HG03457 (cell line): ENCODE measurements at regions not wholly inside any gene's neighbourhood (a gene's known extent, or its start where the extent isn't known, plus 50 kb on each side); places are given as distances from the start of the nearest gene placed in this dataset.
A peak's percentile ranks its signal among the peaks of the same experiment; 100 is the strongest.
"Not testable (repeated sequence)": the region's sequence is repeated elsewhere in the genome, so short reads cannot be mapped to it uniquely, and the experiment has no call there.

ENCODE experiments used
- ATAC-seq: cut with Tn5 transposase; IDR thresholded peaks from one replicate; pipeline ENCODE4 v1.9.1; 2021; ENCODE audit warnings: moderate number of reproducible peaks; ENCODE audit not compliant: unreplicated experiment

DNA sequence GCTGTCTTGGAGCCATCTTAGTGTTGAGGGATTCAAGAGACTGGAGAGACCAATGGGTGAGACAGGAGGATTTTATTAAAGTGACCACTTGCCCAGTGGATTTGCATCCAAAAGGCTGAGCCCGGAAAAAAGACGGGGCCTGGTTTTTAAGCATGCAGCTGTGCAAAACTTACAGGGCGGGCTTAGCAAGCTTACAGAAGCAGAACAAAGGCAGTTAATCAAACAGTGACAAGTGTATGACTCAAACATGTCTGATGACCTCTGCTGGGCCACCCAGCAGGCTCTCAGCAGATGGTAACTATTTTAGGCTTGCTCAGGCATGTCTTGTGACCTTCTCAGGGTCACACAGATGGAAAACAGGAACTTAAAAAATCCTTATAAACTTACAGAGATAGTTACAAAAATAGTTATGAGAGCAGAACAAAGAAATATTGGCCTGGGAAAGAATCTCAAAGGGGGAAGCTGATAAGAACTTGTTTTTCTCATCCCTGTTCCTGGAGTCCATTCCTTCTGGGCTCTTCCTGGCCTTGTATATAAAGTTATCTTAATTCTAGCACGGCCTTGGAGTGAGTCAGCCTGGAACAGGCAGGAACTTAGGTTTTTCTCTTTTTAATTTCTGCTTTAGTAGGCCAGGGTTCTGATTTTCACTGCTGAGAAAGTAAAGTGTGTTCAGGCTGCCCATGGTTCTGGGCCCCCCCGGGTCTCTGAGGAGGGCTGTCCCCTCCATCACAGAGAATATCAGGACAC lies 141.3 kb downstream of the CCDC74A start:
- not testable (repeated sequence) for ATAC-seq

DNA sequence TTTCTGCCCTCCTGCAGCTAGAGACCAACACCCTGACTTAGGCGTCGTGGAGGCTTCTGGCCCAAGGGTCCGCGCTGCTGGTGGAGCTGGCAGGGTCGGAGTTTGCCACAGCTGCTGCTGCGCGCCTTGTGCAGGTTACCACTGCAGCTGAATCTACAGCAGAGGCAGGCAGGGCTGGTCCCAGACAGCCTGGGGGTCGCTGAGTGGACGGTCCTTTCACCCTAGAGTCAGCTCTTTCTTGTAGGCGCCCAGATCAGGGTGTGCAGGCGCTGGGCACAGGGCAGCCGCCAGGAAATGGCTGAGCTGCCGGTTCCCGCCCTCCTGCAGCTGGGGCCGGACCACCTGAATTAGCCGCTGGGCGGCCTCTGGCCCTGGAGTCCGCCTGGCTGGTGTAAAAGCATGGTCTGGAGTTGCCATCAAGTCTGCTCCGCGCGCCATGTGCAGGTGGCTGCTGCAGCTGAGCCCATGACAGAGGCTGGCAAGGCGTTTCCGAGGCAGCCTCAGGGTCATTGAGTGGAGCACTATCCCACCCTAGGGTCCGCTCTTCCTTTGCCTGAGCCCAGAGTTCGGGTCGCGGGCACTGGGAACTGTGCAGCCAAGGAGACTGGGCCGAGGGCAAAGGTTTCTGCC lies 144.3 kb downstream of the CCDC74A start:
- ATAC-seq = not testable (repeated sequence)

DNA sequence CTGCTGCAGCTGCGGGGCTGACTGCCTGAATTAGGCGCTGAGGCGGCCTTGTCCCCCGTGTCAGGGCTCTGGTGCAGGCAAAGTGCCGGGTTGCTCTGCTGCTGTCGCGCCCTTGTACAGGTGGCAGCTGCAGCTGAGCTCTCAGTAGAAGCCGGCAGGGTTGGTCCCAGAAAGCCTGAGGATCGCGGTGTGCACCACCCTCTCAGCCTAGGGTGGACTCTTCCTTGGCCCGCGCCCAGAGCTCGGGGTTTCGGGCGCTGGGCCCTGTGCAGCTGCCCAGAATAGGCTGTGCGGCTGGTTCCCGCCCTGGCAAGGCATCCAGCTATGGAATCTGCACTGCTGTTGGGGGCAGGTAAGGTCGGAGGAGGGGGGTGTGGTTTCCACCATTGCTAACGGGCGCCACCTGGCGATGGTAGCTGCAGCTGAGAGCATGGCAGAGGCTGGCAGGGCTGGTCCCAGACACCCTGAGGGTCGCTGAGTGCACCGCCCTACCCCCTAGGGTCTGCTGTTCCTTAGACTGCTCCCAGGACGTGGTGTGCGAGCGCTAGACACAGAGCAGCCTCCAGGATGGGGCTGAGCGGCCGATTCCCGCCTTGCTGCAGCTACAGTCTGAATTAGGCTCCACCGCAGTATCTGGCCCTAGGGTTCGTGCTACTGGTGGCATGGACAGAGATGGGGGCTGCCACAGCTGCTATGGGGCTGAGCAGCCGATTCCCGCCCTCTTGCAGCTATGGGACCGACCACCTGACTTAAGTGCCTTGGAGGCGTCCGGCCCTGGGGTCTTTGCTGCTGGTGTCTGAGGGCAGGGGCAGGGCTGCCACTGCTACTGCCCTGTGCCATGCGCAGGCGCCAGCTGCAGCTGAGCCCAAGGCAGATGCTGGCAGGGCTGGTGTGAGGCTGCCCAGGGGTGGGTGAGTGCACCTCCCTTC lies 145.0 kb downstream of the CCDC74A start:
- peak; percentile 74 for ATAC-seq

DNA sequence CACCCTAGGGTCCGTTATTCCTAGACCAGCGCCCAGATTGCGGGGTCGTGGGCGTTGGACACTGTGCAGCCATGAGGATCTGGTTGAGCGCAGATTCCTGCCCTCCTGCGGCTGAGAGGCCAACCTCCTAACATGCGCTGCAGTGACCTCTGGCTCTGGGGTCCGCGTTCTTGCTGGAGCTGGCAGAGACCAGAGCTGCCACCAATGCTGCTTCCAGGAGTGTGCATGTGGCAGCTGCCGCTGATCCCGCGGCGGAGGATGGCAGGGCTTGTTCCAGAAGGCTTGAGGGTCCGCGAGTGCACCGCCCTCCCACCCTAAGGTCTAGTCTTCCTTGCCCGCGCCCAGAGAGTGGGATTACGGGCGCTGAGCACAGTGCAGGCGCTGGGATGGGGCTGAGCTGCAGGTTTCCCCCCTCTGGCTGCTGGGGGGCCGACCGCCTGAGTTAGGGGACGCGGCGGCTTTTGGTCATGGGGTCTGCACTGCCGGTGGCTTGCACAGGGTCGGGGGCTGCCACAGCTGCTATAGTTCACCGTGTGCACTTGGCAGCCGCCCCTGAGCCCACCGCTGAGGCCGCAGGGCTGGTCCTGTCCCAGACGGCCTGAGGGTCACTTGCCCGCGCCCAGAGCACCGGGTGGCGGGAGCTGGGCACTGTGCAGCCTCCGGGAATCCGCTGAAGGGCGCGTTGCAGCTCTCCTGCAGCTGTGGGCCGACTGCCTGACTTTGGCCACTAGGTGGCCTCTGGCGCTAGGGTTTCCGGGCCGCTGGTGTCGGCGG lies 145.9 kb downstream of the CCDC74A start:
- peak; percentile 97 for ATAC-seq

DNA sequence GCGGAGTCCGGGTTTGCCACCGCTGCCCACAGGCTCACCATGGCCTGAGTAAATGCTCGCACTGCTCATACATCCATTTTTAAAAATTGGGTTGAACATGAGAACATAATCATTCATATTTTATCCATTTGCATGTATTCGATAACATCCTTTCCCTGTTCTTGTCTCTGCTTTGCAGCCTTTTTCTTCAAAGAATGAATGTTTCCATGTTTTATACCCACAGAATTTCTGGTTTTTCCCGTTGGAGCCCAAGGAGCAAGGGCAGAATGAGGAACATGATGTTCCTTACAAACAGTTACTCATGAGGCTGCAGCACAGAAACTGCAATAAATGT lies 146.5 kb downstream of the CCDC74A start:
- no peak for ATAC-seq

DNA sequence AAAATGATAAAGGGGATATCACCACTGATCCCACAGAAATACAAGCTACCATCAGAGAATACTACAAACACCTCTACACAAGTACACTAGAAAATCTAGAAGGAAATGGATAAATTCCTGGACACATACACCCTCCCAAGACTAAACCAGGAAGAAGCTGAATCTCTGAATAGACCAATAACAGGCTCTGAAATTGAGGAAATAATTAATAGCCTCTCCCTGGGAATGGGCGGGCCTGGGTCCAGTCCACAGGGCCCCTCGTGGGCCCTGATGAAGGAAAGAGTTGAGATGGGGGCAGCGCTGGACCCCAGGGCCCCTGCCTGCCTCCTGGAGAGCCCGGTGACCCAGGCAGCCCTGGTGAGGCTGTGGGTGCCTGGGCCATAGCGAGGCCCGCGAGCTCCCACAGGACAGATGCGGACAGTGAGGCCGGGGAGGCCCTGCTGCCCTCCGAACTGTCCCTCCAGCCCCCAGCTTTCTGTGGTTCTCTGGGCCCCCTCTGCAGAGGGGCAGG lies 154.0 kb downstream of the CCDC74A start:
- ATAC-seq = peak; percentile 11

DNA sequence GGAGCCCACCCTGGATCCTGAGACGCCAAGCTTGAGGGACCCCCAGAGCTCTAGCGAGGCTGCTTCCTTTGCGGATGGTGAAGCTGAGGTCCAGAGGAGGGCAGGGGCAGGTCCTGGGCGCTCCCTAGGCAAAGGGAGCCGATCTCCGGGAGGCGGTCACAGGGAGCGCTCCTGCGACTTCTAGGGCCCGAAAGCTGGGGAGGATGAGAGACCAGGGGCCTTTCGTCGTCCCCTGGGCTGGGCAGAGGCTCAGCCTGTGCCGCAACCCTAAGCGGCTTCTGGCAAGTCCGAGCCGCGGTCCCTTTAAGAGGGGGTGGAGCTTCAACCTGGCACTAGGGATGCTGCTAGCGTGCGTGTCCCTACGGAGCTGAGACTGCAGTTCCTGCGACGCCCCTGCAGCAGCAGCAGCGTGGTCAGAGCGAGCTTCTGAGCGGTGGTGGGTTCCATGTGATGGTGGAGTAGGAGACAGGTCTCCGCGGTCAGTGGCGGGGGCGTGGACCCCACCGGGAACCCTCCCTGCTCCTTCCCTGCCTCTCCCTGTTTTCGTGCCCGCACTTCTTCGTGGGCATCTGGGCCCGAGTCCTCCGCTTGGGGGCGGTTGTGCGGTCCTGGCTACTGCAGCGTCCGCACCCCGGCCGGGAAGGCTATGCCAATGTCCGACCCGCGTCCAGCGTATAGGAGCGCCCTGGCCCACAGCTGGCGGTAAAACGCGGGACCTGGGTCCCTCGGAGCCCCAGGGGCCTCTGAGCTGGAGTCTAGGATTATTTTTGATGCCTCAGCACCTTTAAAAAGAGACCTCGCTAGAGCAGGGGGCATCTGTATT lies 154.6 kb downstream of the CCDC74A start:
- peak; percentile 100 for ATAC-seq

DNA sequence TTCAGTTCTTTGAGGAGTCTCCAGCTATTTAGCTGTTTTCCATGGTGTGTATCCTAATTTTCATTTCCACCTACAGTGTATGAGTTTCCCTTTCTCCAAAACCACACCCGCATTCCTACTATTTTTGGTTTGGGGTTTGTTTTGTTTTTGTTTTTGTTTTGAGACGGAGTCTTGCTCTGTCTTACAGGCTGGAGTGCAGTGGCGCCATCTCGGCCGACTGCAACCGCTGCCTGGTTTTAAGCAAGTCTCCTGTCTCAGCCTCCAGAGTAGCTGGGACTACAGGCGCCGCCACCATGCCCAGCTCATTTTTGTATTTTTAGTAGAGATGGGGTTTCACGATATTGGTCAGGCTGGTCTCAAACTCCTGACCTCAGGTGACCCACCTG lies 155.2 kb downstream of the CCDC74A start:
- not testable (repeated sequence) for ATAC-seq

DNA sequence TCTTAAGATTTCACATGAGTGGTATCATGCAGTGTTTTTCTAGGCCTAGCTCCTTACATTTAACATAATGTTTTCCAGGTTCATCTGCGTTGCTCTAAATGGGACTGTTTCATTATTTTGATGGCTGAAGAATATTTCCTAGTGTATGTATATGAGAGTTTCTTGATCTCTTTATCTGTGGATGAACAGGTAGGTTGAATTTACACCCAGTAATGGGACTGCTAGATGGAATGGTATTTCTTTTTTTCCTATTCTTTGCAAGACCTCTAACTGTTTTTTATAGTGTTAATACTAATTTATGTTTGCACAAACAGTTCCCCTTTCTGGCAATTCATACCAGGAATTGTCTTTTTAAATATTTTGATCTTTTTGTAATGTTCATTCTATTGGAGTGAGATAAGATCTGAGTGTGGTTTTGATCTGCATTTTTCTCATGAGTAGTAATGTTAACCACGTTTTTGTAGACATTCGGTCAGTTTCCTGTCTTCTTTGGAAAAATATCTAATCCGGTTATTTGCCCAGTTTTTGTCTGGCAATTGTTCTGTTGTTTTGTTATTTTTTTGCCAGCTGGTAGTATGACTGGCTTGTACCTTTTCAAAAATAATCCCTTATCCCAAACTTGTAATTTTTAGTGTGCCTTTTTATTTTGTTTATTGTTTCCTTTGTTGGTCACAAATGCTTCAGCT lies 157.1 kb downstream of the CCDC74A start:
- ATAC-seq = not testable (repeated sequence)

DNA sequence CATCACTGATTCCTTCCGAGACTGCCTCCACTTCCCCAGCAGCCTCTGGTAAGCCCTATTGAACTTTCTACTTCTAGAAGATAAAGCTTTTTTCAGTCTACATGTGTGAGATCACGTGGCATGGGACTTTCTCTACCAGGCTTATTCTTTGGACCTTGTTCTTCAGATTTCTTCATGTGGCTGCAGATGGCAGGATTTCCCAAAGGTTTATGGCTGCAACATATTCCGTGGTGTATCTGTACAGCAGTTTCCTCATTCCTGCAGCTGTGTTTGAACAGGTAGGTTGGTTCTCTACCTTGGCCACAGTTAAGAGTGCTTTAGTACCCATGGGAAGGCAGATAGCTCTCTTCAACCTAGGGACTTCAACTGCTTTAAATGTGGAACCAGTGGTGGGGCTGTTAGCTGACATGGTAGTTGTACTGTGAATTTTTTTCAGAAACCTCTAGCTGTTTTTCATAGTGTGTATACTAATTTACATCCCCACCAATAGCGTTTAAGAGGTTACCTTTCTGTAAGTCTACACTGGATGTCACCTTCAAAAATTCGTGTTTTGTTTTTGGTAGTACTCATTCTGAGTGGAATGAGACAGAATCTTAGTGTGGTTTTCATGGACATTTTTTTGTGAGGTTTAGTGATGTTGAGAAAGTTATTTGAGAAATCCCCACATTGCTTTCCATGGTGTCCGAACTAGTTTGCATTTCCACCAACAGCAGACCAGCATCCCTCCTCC lies 158.6 kb downstream of the CCDC74A start:
- not testable (repeated sequence) for ATAC-seq

DNA sequence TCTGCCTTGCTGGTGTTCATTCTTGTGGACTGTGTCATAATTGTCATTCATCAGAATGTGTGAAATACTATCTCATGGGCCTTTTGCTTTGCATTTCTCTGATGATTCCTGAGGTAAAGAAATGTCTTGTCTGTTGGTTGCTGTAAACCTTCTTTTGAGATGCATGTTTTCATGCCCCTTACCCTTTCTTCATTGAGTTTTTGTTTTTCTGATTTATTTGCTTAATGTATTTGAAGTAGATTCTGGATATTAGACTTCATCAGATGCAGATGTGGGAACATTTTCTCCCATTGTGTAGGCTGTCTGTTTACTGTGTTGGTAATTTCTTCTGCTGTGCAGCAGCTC lies 159.2 kb downstream of the CCDC74A start:
- ATAC-seq = not testable (repeated sequence)

DNA sequence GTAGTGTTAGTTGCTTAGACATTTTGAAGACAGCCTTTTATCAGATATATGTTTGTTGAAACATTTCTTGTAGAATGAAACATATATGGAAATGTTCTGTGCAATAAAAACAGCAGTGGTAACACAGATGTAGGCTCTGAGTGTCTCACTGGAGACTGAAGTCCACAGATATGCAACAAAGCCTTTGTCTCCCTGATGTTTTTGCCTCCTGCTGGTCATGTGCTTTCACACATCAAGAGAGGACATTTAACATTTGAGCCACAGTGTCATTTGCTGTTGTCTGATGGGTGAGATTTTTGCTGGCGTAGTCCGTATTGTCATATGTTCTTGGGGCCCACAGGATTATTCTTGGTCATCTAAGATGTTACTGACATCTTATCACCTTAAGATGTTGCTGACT lies 161.4 kb downstream of the CCDC74A start:
- not testable (repeated sequence) for ATAC-seq

DNA sequence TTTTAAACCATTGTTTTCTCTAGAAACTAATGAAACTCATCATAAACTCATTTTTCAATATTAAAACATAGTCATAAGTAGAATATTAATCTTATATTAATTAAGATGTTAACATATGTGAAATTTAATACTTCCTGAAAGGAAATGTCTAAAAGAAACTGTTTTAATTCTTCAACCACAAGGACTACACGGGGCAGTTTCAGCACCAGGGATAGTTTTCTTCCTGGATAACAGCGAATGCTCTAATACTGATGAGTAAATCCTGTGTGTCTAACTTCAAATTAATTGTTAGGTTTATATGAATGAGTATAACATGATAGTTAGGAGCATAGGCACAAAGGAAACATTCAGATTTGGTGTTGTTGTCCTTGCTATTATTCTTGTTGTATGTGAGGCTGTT lies 183.6 kb downstream of the CCDC74A start:
- ATAC-seq = not testable (repeated sequence)

DNA sequence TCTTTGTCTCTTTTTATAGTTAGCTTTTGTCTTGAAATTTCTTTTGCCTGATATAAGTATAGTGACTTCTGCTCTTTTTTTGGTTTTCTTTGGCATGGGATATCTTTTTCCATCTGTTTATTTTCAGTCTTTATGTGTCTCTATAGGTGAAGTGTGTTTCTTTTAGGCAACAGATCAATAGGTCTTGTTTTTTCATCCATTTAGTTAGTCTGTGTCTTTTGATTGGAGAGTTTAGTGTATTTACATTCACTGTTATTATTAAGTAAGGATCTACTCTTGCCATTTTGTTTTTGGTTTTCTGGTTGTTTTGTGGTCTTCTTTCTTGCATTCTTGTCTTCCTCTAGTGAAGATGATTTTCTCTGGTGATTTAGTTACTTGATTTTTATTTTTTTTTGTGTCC lies 190.2 kb downstream of the CCDC74A start:
- ATAC-seq = not testable (repeated sequence)

DNA sequence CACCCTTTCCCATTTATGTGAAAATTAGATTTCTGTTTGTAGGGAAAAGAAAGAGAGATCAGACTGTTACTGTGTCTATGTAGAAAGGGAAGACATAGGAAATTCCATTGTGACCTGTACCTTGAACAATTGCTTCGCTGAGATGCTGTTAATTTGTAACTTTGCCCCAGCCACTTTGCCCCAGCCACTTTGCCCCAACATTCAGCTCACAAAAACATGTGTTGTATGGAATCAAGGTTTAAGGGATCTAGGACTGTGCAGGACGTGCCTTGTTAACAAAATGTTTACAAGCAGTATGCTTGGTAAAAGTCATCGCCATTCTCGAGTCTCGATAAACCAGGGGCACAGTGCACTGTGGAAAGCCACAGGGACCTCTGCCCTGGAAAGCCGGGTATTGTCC lies 193.5 kb downstream of the CCDC74A start:
- not testable (repeated sequence) for ATAC-seq

DNA sequence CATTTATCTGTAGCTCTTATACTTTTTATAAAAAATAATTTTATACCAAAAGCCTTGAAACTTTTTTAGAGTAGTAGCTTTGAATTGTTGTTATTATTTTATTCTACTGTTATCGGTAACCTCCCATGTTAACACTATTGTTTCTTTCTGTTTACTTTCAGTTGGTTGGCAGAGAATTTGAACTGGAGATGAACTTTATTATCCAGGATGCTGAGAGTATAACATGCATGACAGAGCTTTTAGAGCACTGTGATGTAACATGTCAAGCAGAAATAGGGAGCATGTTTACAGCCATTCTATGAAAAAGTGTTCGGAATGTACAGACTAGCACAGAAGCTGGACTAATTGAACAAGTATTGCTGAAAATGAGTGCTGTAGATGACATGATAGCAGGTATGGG lies 194.6 kb downstream of the CCDC74A start:
- ATAC-seq = not testable (repeated sequence)

DNA sequence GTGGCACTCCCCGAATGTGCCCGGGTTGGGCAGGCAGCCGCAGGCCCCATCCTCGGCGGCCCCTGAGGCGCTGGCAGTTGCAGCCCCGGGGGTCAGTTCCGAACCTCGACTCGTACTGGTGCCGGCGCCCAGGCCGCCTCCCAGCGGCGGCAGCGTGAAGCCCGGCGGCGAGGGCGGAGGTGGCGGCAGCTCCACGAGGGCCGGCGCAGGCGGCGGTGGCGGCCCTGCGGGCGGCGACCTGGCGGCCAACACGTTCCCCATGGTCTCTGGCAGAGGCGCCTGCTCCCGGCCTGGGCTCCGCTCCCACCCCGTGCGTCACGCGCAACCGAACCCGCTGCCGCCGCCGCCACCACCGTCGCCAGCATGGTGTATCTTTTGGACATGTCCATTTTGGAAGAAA lies 196.3 kb downstream of the CCDC74A start:
- ATAC-seq = no peak

DNA sequence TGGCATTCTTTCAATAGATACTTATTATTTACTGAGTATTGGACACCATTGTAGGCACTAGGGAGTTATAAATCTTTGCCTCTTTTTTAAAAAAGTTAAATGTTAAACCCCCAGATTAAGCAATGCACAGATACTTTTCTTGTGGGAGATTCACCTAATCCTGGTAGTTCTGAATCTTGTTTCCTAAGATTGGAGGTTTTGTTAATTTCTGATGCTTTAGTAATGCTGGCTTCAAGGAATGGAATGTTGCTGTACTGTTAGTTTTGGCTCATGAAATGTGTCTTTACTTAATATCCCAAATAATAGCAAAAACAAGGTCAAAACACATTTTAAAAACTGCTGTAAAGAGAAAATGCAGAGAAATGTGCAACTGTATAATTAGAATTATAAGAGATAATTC lies 200.8 kb downstream of the CCDC74A start:
- not testable (repeated sequence) for ATAC-seq

DNA sequence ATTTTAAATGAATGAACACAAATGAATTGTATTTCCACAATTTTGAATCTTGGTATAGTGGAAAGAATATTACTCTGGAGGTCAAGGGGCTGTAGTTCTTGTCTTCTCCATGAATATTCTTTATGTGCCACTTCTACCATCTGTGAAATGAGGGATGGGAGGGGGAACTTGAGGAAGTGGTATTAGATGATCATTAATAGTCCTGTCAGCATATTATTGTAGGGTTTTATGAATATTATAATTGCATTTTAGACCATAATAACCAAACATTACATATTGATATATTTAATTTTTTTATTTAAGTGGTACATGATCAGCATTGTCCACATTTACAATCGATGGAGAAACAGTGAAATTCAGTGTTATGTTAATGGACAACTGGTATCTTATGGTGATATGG lies 205.8 kb downstream of the CCDC74A start:
- not testable (repeated sequence) for ATAC-seq
